Neutrophil (primary cell): ENCODE measurements at regions not wholly inside any gene's neighbourhood (a gene's known extent, or its start where the extent isn't known, plus 50 kb on each side); places are given as distances from the start of the nearest gene placed in this dataset.

Source experiments
- H3K27ac ChIP-seq: fragments of 200-600 bp; sonication (generic); 2 replicates; pipeline ENCODE4 v1.5.1; 2016; ENCODE audit warnings: mild to moderate bottlenecking, moderate library complexity
- H3K27me3 ChIP-seq: fragments of 200-600 bp; sonication (generic); 2 replicates; pipeline ENCODE4 v1.6.0; 2016; ENCODE audit warnings: mild to moderate bottlenecking
- H3K36me3 ChIP-seq: fragments of 200-600 bp; sonication (generic); 2 replicates; pipeline ENCODE4 v1.5.1; 2017
- H3K4me1 ChIP-seq, 2 experiments: fragments of 200-600 bp in 1 of 2; sonication (generic) in 1 of 2; 1 replicate in 1 of 2; 2 replicates in 1 of 2; pipeline versions ENCODE4 v1.5.1 to v1.6.1; 2013 to 2016; ENCODE audit warnings: low read depth in 1 of 2, low read length in 1 of 2, mild to moderate bottlenecking in 1 of 2, moderate library complexity in 1 of 2; ENCODE audit not compliant: control insufficient read depth in 1 of 2, insufficient read depth in 1 of 2
- H3K4me3 ChIP-seq, 2 experiments: fragments of 200-600 bp in 1 of 2; sonication (generic) in 1 of 2; 1 replicate in 1 of 2; 2 replicates in 1 of 2; pipeline ENCODE4 v1.5.1; 2013 to 2016; ENCODE audit warnings: low read depth in 1 of 2, low read length in 1 of 2, mild to moderate bottlenecking in 1 of 2, moderate library complexity in 1 of 2
- H3K9me3 ChIP-seq: fragments of 200-600 bp; sonication (generic); 2 replicates; pipeline ENCODE4 v1.5.1; 2016
- CTCF ChIP-seq: fragments of 200-600 bp; sonication (generic); IDR thresholded peaks from 2 replicates; pipeline ENCODE4 v1.5.1; 2016; ENCODE audit warnings: antibody characterized with exemption

- Histone ChIP-seq H3K27me3 (no peaks in the 10 kb centered on the region), H3K4me3 (no peak overlapping the region), H3K4me1 (no peaks in the 10 kb centered on the region), H3K27ac (no peak overlapping the region), H3K9me3 (no peaks in the 10 kb centered on the region), H3K36me3 (no peaks in the 10 kb centered on the region)
- no peak for TF ChIP-seq CTCF
These were observed 666.7 kb downstream of the UTRN start for GRCh38 chr6:144951730-144952437.

GRCh38 chr6:144952456-144953240 is 667.5 kb downstream of the UTRN start:
- H3K27me3 ChIP-seq = no peaks in the 10 kb centered on the region
- H3K9me3 ChIP-seq = no peaks in the 10 kb centered on the region
- H3K36me3 ChIP-seq = no peaks in the 10 kb centered on the region
- no peak overlapping the region for H3K27ac ChIP-seq
- TF ChIP-seq CTCF = no peak
- no peak overlapping the region for H3K4me3 ChIP-seq
- no peaks in the 10 kb centered on the region for H3K4me1 ChIP-seq

GRCh38 chr6:144953552-144954240 is 668.6 kb downstream of the UTRN start:
- Histone ChIP-seq H3K4me1 (no peaks in the 10 kb centered on the region), H3K9me3 (no peaks in the 10 kb centered on the region), H3K27me3 (no peaks in the 10 kb centered on the region), H3K27ac (no peak overlapping the region), H3K36me3 (no peaks in the 10 kb centered on the region), H3K4me3 (no peak overlapping the region)
- TF ChIP-seq CTCF = no peak

- Histone ChIP-seq H3K27ac (no peak overlapping the region), H3K36me3 (no peaks in the 10 kb centered on the region), H3K9me3 (no peaks in the 10 kb centered on the region), H3K27me3 (no peaks in the 10 kb centered on the region), H3K4me1 (no peaks in the 10 kb centered on the region), H3K4me3 (no peak overlapping the region)
- no peak for TF ChIP-seq CTCF
These were observed 669.1 kb downstream of the UTRN start for GRCh38 chr6:144954241-144954556.

- Histone ChIP-seq H3K4me3 (no peak overlapping the region), H3K27ac (no peak overlapping the region), H3K36me3 (no peaks in the 10 kb centered on the region), H3K4me1 (no peaks in the 10 kb centered on the region), H3K9me3 (no peaks in the 10 kb centered on the region), H3K27me3 (no peaks in the 10 kb centered on the region)
- no peak for TF ChIP-seq CTCF
These were observed 670.3 kb downstream of the UTRN start for GRCh38 chr6:144955392-144955791.
